H9 (cell line): ENCODE measurements at regions not wholly inside any gene's neighbourhood (a gene's known extent, or its start where the extent isn't known, plus 50 kb on each side); places are given as distances from the start of the nearest gene placed in this dataset.

Source experiments
- DNase-seq: peaks from one replicate; pipeline ENCODE4 v3.0.0-alpha.2; 2017
- H2AFZ ChIP-seq: one replicate; pipeline ENCODE4 v1.6.1; 2013; ENCODE audit warnings: mild to moderate bottlenecking, low read length, control low read depth, moderate library complexity
- H2AK5ac ChIP-seq: 2 replicates; pipeline ENCODE4 v1.6.1; 2013; ENCODE audit warnings: low read length, control low read depth, mixed read lengths; ENCODE audit not compliant: insufficient read length
- H2BK120ac ChIP-seq: one replicate; pipeline ENCODE4 v1.6.1; 2013; ENCODE audit warnings: low read depth, mild to moderate bottlenecking, low read length, control low read depth, inconsistent platforms; ENCODE audit not compliant: poor library complexity, severe bottlenecking
- H2BK12ac ChIP-seq: 2 replicates; pipeline ENCODE4 v1.6.1; 2013; ENCODE audit warnings: low read length, control low read depth, mixed read lengths, low read depth; ENCODE audit not compliant: insufficient read length
- H2BK15ac ChIP-seq: 2 replicates; pipeline ENCODE4 v1.6.1; 2013; ENCODE audit warnings: low read depth, low read length, control low read depth
- H2BK20ac ChIP-seq: one replicate; pipeline ENCODE4 v1.6.1; 2013; ENCODE audit warnings: low read depth, mild to moderate bottlenecking, low read length, control low read depth, inconsistent platforms; ENCODE audit not compliant: poor library complexity, severe bottlenecking
- H2BK5ac ChIP-seq: 2 replicates; pipeline ENCODE4 v1.6.1; 2013; ENCODE audit warnings: low read length, control low read depth, mixed read lengths; ENCODE audit not compliant: insufficient read length
- H3K14ac ChIP-seq: 2 replicates; pipeline ENCODE4 v1.6.1; 2013; ENCODE audit warnings: low read length, control low read depth; ENCODE audit not compliant: insufficient read depth
- H3K18ac ChIP-seq: 2 replicates; pipeline ENCODE4 v1.6.1; 2013; ENCODE audit warnings: low read depth, mild to moderate bottlenecking, mixed read lengths, low read length, control low read depth; ENCODE audit not compliant: insufficient read length
- H3K23ac ChIP-seq: 2 replicates; pipeline ENCODE4 v1.6.1; 2013; ENCODE audit warnings: low read length, control low read depth, mixed read lengths, low read depth; ENCODE audit not compliant: insufficient read length
- H3K23me2 ChIP-seq: 2 replicates; pipeline ENCODE4 v1.6.1; 2013; ENCODE audit warnings: low read depth, mild to moderate bottlenecking, mixed read lengths, low read length, control low read depth; ENCODE audit not compliant: insufficient read length, poor library complexity, severe bottlenecking
- H3K27ac ChIP-seq: 2 replicates; pipeline ENCODE4 v1.5.1; 2013; ENCODE audit warnings: low read length, control low read depth, mixed read lengths, low read depth; ENCODE audit not compliant: insufficient read length
- H3K27me3 ChIP-seq: 2 replicates; pipeline ENCODE4 v1.6.1; 2013; ENCODE audit warnings: low read length, control low read depth, inconsistent platforms; ENCODE audit not compliant: insufficient read depth
- H3K4ac ChIP-seq: 2 replicates; pipeline ENCODE4 v1.6.1; 2013; ENCODE audit warnings: low read depth, mild to moderate bottlenecking, control low read depth, inconsistent platforms, low read length, moderate library complexity
- H3K4me1 ChIP-seq: 2 replicates; pipeline ENCODE4 v1.6.1; 2013; ENCODE audit warnings: low read length, control low read depth, inconsistent platforms; ENCODE audit not compliant: insufficient read depth
- H3K4me2 ChIP-seq: 2 replicates; pipeline ENCODE4 v1.6.1; 2013; ENCODE audit warnings: low read length, control low read depth, mixed read lengths; ENCODE audit not compliant: insufficient read length, insufficient read depth
- H3K56ac ChIP-seq: 2 replicates; pipeline ENCODE4 v1.6.1; 2013; ENCODE audit warnings: low read depth, mild to moderate bottlenecking, mixed read lengths, low read length, control low read depth; ENCODE audit not compliant: insufficient read length
- H3K79me1 ChIP-seq: 2 replicates; pipeline ENCODE4 v1.6.1; 2013; ENCODE audit warnings: low read depth, mild to moderate bottlenecking, moderate library complexity, low read length, control low read depth, inconsistent platforms; ENCODE audit not compliant: insufficient read depth, poor library complexity, severe bottlenecking
- H3K79me2 ChIP-seq: 2 replicates; pipeline ENCODE4 v1.6.1; 2013; ENCODE audit warnings: low read length, control low read depth, inconsistent platforms; ENCODE audit not compliant: insufficient read depth
- H3K9ac ChIP-seq: 2 replicates; pipeline ENCODE4 v1.6.1; 2013; ENCODE audit warnings: low read length, control low read depth, mixed read lengths; ENCODE audit not compliant: insufficient read length; ENCODE audit errors: extremely low read depth
- H3K9me3 ChIP-seq: one replicate; pipeline ENCODE4 v1.6.1; 2013; ENCODE audit warnings: low read depth, low read length, inconsistent platforms; ENCODE audit not compliant: control insufficient read depth
- H3T11ph ChIP-seq: one replicate; pipeline ENCODE4 v1.6.1; 2013; ENCODE audit warnings: mild to moderate bottlenecking, low read length, control low read depth, inconsistent platforms
- H4K20me1 ChIP-seq: one replicate; pipeline ENCODE4 v1.6.1; 2013; ENCODE audit not compliant: control insufficient read depth, insufficient read length, insufficient read depth
- H4K5ac ChIP-seq: 2 replicates; pipeline ENCODE4 v1.6.1; 2013; ENCODE audit warnings: low read depth, mild to moderate bottlenecking, mixed read lengths, low read length, control low read depth; ENCODE audit not compliant: insufficient read length
- H4K8ac ChIP-seq: replicated peaks from 2 replicates; pipeline ENCODE4 v1.6.1; 2013; ENCODE audit warnings: low read length, control low read depth, mixed read lengths, low read depth; ENCODE audit not compliant: insufficient read length
- H4K91ac ChIP-seq: 2 replicates; pipeline ENCODE4 v1.6.1; 2013; ENCODE audit warnings: low read depth, mild to moderate bottlenecking, moderate library complexity, mixed read lengths, low read length, control low read depth; ENCODE audit not compliant: insufficient read length
- H3K27ac Mint-ChIP-seq, 3 experiments: 2 replicates in 2 of 3; 3 replicates in 1 of 3; pipeline ENCODE4 v1.8.0; 2020 to 2021; ENCODE audit warnings: mixed read lengths in 3 of 3, mild to moderate bottlenecking in 1 of 3, moderate library complexity in 1 of 3
- H3K27me3 Mint-ChIP-seq: 2 replicates; pipeline ENCODE4 v1.8.0; 2021; ENCODE audit warnings: low read depth, mild to moderate bottlenecking, moderate library complexity, mixed read lengths
- H3K36me3 Mint-ChIP-seq, 3 experiments: 2 replicates in 2 of 3; 3 replicates in 1 of 3; pipeline ENCODE4 v1.8.0; 2020 to 2021; ENCODE audit warnings: low read depth in 3 of 3, mixed read lengths in 3 of 3; ENCODE audit not compliant: insufficient read depth in 1 of 3
- H3K4me1 Mint-ChIP-seq, 2 experiments: 2 replicates each; pipeline ENCODE4 v1.8.0; 2020; ENCODE audit warnings: mixed read lengths in 2 of 2
- H3K4me3 Mint-ChIP-seq, 2 experiments: 2 replicates in 1 of 2; 3 replicates in 1 of 2; pipeline ENCODE4 v1.8.0; 2020 to 2021; ENCODE audit warnings: mild to moderate bottlenecking in 2 of 2, mixed read lengths in 2 of 2, moderate library complexity in 1 of 2
- H3K9me3 Mint-ChIP-seq, 2 experiments: 2 replicates in 1 of 2; 3 replicates in 1 of 2; pipeline ENCODE4 v1.8.0; 2020; ENCODE audit warnings: mild to moderate bottlenecking in 2 of 2, mixed read lengths in 2 of 2, moderate library complexity in 1 of 2
- WGBS: extraction: QIAGEN DNeasy Blood & Tissue Kit; methylation state at CpG from one replicate; pipeline ENCODE4 v1.1.7; 2013; ENCODE audit warnings: missing lambda C conversion rate, low lambda C conversion rate, mixed read lengths; ENCODE audit not compliant: insufficient read length; ENCODE audit errors: extremely low coverage; 5-methylcytosine and 5-hydroxymethylcytosine counted together
- TF ChIP-seq, protein P1 (sequence below): fragments of 200-600 bp; sonication (generic); conservative IDR thresholded peaks from 3 replicates; pipeline ENCODE4 v1.8.0; 2021; ENCODE audit warnings: antibody characterized with exemption, mild to moderate bottlenecking

DNA sequence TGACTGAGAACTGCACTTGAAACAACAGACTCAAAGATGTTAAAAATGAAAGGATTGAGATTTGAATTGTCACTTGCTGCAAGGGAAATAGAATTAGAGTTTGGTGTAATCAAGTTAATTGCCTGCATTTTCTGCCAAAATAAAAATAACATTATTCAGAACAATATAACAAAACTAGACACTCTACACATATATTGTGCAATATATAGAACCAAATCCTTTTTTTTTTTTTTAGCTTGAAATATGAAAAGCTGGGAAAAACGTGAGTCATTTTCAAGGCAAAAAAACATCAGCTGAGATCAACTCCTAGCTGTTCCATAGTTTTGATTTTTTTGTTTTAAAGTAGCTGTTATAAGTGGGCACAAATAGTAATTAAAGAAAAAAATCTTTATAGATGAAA, 561.5 kb downstream of the DNAJB9 start:
- no peaks in the 10 kb centered on the region for H3K27me3 ChIP-seq
- H3K27me3 Mint-ChIP-seq, result no peaks in the 10 kb centered on the region
- H4K8ac ChIP-seq, result no peak overlapping the region
- no peaks in the 10 kb centered on the region; the same call in 1 of the 2 replicates for H3K4me1 ChIP-seq
- no peaks in the 10 kb centered on the region for H3K9me3 ChIP-seq
- no peak overlapping the region for H3K4me3 Mint-ChIP-seq
- no peak overlapping the region for H3K23ac ChIP-seq
- TF ChIP-seq, protein P1, sequence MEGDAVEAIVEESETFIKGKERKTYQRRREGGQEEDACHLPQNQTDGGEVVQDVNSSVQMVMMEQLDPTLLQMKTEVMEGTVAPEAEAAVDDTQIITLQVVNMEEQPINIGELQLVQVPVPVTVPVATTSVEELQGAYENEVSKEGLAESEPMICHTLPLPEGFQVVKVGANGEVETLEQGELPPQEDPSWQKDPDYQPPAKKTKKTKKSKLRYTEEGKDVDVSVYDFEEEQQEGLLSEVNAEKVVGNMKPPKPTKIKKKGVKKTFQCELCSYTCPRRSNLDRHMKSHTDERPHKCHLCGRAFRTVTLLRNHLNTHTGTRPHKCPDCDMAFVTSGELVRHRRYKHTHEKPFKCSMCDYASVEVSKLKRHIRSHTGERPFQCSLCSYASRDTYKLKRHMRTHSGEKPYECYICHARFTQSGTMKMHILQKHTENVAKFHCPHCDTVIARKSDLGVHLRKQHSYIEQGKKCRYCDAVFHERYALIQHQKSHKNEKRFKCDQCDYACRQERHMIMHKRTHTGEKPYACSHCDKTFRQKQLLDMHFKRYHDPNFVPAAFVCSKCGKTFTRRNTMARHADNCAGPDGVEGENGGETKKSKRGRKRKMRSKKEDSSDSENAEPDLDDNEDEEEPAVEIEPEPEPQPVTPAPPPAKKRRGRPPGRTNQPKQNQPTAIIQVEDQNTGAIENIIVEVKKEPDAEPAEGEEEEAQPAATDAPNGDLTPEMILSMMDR, result no peak
- H4K5ac ChIP-seq, result no peak overlapping the region
- no peak for DNase-seq
- H3K18ac ChIP-seq, result no peak overlapping the region
- peaks cover 0 to 9% (median 4%) of the 10 kb centered on the region in 3 experiments; a peak in 5 of 7 replicates for H3K36me3 Mint-ChIP-seq
- no peak overlapping the region for H3K4ac ChIP-seq
- no CpG with 5 or more reads among the region's 1 CpG for WGBS
- no peak overlapping the region for H3K14ac ChIP-seq
- H3K9ac ChIP-seq, result no peak overlapping the region
- H3K9me3 Mint-ChIP-seq, result peaks cover 11 to 16% of the 10 kb centered on the region in 2 experiments
- no peak overlapping the region for H4K91ac ChIP-seq
- no peak overlapping the region for H2BK12ac ChIP-seq
- H3K4me2 ChIP-seq, result no peak overlapping the region
- H2AK5ac ChIP-seq, result no peak overlapping the region
- no peaks in the 10 kb centered on the region for H4K20me1 ChIP-seq
- peaks cover 28 to 31% of the 10 kb centered on the region in 2 experiments for H3K4me1 Mint-ChIP-seq
- H3K27ac ChIP-seq, result no peak overlapping the region
- H2AFZ ChIP-seq, result no peak overlapping the region
- H2BK15ac ChIP-seq, result no peak overlapping the region
- H3K79me1 ChIP-seq, result no peaks in the 10 kb centered on the region
- no peak overlapping the region for H2BK5ac ChIP-seq
- H3T11ph ChIP-seq, result no peak overlapping the region
- H2BK120ac ChIP-seq, result no peak overlapping the region
- no peaks in the 10 kb centered on the region for H3K79me2 ChIP-seq
- H3K23me2 ChIP-seq, result no peaks in the 10 kb centered on the region
- H3K56ac ChIP-seq, result no peak overlapping the region
- no peak overlapping the region for H2BK20ac ChIP-seq
- H3K27ac Mint-ChIP-seq, result no peak overlapping the region
